ENCODE measurements at regions not wholly inside any gene's neighbourhood (a gene's known extent, or its start where the extent isn't known, plus 50 kb on each side); places are given as distances from the start of the nearest gene placed in this dataset.
"Not testable (repeated sequence)": the region's sequence is repeated elsewhere in the genome, so short reads cannot be mapped to it uniquely, and the experiment has no call there.

DNA sequence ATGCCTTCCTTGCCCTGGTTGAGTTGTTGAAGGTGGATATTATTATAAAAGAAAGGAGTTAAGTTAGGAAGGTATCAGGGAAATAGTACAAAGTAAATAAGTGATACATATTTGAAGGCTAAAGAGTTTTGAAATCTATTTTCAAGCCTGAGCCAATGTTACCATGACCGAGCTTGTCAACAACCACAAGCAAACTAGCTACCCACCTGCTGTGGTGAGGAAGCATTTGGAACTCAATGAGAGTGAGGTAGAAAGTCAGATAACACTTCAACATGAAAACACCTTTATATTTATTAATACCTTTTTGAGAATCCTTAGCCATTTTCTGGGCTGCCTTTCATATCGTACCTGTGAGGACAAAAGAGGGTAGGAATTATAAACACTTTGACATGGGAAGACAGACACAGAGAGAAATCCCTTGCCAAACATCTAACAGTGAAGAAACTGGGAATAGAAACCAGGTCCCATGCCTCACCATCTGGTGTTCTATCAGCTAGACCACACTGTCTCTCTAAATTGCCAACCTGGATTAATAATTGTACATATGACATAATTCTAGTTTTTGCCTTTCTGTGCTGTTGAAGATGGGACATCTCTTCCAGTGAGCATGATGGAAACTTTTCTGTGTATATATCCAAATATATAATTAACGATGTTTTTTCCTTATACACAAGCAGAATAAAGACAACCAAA is 606.4 kb upstream of the NR3C2 start:
- DNase-seq (ENCODE audit: extremely low read depth, low read depth), result no peak

DNA sequence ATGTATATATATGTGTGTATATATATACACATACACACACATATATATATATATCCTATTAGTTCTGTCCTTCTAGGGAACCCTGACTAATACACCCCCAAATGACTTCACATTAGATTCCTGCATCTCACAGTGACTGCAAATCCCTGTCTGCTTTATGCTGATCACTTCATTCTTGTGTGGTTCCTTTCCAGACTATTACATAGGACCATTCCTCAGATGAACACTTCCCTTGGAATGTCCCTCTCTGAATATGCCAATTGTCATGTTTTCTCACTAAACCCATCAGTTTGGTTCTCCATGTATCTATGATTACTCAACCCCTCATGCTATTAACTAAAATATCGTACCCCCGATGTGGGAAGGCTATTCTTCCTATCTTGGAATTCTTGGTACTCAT is 605.2 kb upstream of the NR3C2 start:
- no peak for DNase-seq (ENCODE audit: extremely low read depth, low read depth)

DNA sequence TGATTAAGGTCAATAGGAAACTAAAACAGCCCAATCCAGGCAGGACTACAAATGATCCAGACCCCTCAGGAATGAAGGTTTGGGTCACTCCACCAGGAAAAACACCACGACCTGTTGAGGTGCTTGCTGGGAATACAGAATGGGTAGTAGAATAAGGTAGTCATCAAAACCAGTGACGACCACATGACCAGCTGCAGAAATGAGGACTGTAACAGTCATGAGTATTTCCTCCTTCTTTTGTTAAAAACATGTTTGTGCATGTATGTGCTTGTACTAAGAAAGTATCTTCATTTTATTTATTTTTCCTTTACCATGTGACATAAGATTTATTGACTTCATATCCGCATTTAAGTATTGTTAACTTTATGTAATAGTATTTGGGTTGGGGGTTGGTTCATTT is 603.5 kb upstream of the NR3C2 start:
- DNase-seq (ENCODE audit: extremely low read depth, low read depth), result no peak

DNA sequence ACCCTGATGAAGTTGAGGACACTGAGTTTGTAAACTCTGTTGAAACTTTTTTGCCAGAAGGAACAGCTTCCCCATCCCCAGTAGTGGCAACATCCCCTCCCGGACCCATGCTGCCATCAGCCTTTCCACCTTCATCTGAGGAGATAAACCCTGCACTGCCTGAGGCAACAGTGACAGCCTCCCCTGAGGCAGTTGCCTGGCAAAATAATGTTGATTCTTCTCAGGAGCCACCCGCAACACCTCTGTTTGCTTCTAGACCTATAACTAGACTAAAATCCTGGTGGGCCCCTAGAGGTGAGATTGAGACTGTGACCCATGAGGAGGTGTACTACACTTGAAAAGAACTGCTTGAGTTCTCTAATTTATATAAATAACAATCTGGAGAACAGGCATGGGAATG is 597.6 kb upstream of the NR3C2 start:
- DNase-seq (ENCODE audit: extremely low read depth, low read depth), result not testable (repeated sequence)

DNA sequence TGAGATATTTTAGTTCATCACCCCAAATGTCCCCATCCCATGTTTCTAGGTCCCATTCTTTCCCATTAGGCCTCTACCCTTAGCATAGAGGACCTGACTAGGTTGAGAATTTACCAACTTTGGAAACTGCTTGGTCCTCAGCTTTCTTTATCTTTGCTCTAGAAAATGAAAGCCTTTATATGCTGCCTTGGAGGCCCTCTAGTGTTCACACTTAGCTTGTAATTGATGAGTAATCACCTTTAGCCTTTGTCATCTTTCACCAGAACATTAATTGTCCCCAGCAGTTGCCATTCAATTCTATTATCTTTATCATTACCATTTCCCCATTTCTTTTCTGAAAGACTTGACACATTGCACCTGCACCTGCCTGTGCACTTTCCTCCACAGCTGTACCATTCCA is 589.2 kb upstream of the NR3C2 start:
- DNase-seq (ENCODE audit: extremely low read depth, low read depth), result peak; percentile 4

DNA sequence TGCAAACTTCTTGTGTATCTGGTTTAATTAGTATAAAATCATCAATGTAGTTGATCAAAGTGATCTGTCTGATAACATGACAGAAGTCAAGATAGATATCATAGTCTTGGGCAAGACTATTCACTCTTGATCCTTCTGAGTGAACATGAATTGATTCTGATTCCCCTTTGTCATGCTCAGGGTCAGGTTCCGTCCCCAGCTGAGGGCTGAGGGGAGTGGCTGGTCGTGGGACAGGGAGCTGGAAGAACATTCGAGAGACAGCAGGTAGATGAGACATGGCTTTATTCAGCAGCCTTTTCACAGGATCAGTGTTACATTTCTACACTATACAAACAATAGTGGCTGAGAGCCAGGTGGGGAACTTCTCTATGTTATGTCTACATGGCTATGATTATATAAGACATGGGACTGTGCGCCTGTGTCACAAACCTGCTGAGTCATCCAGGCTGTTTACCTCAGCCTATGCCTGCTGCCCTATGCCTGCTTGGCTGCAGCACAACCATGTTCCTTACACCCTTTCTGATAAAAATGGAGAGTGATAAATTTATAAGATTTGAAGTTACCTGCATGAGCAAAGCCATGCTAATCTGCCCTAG is 586.9 kb upstream of the NR3C2 start:
- no peak for DNase-seq (ENCODE audit: extremely low read depth, low read depth)

DNA sequence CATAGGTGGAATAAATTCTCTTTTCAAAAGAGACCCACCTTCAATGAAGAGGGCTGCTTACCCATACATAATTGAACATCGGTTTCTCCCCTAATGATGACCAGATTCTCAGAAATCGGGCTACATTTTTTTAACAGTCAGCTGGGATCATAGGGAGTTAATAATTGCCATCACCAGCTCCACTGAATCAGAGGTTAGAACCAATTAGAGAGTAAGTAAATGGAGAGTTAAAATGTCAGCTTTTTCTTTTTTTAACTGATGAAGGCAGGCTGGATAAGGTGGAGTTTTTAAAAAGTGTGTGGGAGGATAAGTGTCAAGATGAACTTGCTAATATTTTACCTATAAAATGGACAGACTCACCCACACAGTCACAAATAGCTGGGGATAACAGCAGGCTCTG is 584.5 kb upstream of the NR3C2 start:
- DNase-seq (ENCODE audit: extremely low read depth, low read depth), result no peak

DNA sequence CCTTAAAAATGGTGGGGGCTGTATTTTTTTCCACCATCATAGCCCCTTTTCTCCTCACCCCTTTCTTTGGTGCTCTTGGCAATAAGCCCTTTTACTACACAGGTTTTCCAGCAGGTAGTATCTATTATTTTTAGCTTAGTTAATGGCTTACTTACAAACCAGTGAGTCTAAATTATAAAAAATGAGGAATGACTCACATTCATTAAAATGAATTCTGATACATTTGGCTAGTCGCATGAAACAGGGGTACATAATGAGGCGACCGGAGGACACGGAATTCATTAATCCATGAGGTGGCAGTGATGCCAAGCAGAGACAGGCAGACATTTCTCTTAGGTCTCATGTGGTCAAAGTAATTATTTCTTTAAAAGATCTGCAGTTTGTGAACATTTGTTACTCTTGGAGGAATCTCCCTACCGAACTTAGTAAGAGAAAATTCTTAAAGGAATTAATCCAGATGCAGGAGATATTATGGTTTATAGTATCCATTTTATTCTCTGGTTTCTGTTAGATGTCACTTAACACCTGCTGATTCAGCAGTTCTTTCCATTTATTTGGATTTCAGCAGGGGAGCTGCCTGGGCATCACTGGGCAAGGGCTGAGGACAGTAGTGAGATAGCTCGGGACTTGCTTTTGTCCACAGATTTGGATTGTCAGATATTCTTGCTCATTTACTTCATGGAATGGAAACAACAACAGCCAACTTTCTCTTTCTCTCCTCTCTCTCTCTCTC is 575.0 kb upstream of the NR3C2 start:
- no peak for DNase-seq (ENCODE audit: extremely low read depth, low read depth)

DNA sequence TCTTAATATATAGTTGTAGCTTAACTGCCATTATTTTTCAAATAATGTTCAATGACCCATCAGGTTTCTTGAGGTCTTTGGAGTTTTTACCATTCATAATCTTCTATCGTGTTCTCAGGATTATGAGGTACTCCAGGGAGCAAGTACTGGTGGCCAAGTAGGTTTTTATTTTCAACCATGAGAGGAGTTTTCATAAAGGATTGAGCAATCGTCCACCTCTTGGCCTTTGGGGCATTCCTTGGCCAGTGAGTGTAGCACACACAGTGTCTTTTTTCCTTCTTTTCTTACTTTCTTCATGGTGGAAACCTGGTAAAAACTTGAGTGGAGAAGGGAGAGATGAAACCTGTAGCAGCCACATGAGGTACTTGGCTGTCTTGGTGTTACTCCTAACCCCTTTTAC is 567.0 kb upstream of the NR3C2 start:
- DNase-seq (ENCODE audit: extremely low read depth, low read depth), result no peak

DNA sequence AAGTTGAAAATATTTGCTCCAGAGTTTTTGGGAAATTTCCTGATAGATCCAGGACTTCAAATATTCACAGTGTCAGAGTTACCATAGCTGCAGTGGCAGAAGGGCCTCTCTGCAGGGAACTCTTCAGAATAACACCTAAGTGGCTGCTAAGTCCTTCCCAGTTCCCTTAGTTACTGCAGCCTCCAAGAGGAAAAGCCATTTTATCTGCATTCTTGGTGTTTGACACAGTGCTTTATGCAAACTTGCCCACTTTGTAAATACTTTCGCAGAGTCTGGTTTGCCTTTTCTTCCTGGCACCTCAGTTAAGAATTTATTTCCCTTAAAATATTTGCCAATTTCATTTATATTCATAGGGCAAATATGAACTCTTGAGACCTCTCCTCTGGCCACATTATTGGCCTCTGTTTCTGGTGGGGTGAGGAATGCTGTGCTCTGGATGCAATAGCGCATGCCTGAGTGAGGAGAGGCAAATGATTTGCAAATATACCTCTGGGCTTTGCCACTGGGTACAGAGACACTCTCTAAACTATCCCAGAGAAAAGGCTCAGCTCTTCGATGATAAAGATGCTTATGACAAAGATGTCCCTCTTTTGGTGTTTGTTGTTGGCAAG is 566.3 kb upstream of the NR3C2 start:
- no peak for DNase-seq (ENCODE audit: extremely low read depth, low read depth)

DNA sequence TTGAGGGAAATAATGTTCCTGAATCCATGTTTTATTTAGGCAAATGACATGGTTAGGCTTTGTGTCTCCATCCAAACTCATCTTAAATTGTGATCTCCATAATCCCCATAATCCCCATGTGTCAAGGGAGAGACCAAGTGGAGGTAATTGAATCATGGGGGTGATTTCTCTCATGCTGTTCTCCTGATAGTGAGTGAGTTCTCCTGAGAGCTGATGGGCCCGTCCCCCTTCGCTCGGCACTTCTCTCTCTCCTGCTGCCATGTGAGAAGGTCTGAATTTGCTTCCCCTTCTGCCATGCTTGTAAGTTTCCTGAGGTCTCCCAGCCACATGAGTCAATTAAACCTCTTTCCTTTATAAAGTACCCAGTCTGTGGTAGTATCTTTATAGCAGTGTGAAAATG is 563.0 kb upstream of the NR3C2 start:
- DNase-seq (ENCODE audit: extremely low read depth, low read depth), result no peak

DNA sequence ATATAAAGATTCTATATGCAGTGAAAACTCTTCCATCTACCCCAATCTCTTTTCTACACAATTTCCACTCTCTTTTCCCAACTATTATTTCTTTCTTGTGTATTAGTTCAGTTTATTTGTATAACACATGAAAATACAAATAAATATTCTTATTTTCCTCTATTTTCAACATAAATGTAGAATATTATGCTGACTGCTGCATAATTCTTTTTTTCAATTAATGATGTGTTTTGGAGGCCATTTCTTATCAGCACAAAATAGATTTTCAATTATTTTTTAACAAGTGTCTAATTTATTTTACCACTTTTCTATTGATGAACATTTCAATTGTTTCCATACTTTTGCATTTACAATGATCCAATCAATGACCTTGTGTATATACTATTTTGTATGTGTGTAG is 557.7 kb upstream of the NR3C2 start:
- DNase-seq (ENCODE audit: extremely low read depth, low read depth), result no peak

DNA sequence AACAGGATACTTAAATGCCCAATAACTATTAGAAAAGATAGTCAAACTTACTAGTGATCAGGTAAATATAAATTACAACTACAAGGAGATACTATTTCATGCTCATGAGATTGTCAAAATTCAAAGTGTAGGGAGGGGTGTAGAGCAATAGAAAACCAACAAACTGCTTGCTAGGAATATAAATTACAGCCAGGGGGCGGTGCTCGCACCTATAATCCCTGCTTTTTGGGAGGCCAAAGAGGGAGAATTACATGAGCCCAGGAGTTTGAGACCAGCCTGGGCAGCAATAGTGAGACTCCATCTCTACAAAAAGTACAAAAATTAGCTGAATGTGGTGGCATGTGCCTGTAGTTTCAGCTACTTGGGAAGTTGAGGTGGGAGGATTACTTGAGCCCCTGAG is 556.5 kb upstream of the NR3C2 start:
- no peak for DNase-seq (ENCODE audit: extremely low read depth, low read depth)

DNA sequence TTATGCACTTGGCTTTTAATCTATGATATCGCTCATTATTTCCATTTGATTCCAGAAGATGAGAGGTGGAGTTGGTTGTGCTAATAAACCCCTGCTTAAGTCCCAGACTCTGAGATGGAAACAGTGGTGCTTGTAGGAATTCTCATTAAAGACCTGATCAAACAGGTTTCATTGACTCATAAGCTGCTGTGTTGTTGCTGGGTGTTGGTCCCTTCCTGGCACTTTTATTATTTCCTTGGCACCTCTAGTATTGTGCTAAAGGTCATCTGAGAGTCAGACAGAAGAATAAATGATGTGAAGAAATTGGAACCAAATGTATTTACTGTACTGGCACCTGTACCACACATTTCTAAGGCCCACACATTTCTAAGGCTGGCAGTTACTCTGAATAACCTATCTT is 544.7 kb upstream of the NR3C2 start:
- DNase-seq (ENCODE audit: extremely low read depth, low read depth), result no peak

DNA sequence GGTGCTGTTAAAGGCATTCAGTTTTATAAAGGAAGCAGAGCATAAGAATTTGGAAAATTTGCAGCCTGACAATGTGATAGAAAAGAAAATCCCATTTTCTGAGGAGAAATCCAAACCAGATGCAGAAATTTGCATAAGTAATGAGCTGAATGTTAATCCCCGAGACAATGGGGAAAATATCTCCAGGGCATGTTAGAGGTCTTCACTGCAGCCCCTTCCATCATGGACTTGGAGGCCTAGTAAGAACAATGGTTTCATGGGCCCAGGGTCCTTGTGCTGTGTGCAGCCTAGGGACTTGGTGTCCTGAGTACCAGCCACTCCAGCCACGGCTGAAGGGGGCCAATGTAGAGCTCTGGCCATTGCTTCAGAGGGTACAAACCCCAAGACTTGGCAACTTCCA is 542.7 kb upstream of the NR3C2 start:
- DNase-seq (ENCODE audit: extremely low read depth, low read depth), result no peak

DNA sequence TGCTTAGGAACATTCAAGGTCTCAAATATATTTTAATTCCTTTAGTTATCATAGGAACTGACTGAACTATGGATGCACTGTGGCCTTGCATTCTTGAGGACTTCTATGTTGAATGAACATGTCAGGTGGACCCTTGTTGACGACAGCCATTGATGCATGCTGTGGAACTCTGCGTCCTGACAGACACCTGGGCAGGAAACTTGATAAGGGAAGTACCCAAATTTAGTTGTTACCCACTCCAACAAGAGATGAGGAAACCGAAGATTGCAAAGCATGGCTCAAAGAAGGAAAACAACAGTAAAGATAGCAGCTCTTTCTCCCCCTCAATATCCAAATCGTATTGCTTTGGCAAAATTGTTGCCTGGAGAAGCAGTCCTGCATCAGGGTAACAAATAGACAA is 540.0 kb upstream of the NR3C2 start:
- no peak for DNase-seq (ENCODE audit: extremely low read depth, low read depth)

DNA sequence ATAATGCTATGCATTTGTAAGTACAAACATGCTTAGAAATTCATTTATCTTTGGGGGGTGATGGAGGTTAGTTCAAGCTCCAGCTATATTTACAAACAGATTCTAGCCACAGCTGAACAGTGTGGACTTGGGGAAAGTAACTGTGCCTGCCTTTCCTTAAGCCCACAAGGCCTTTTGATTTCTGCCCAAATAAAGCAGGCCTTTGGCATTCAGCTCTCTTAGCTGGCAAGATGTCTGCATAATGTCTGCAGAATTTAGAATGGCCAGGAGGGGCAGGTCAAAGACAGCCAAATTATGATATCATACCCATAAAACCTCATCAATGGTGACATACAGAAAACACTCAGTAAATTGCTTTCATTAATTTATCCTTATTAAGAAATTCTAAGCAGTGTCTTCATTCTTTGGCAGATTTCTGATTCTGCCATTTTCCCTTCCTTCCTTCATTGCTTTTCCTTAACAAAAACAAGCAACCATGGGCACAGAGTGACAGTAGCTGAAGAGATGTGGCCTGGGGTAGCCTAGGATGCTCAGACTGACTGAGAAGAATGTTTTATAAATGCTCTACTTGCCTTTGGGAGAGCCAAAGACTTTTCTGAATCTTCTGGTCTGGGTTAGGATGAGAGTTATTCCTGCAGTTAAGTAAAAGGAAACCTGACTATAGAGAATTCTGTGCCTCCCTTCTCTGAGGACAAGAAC is 538.7 kb upstream of the NR3C2 start:
- no peak for DNase-seq (ENCODE audit: extremely low read depth, low read depth)

DNA sequence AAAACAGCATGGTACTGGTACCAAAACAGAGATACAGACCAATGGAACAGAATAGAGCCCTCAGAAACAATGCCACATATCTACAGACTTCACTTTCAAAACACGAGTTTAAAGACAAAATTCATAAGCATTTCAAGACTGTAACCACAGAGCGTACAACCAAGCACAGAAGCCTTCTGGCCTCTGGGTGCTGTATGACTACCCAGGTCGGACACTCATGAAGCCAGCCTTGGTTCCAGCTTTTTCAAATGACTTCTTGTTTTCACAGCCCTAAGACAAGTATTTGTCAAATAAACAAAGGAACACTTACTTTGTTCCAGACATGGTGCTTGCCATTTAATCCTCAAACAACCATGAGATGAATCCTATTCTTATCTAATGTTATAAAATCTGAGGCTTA is 536.1 kb upstream of the NR3C2 start:
- DNase-seq (ENCODE audit: extremely low read depth, low read depth), result no peak

DNA sequence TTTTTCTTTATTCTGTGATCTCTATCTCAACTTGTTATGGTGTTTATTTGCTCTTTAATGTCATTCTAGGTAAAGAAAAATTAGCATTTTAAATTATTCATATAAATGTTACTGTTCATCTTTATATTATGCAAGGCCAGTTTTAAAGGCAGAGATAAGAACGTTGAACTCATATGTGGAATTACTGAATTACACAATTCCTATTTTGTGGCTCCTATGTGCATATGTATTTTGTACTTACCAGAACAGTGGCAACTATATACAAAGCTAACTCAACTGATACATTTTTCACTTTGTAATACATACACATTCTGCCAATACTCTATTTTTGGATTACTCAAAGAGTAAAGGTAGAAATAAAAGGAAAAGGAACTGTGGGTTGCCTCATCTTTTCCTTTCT is 533.2 kb upstream of the NR3C2 start:
- no peak for DNase-seq (ENCODE audit: extremely low read depth, low read depth)

DNA sequence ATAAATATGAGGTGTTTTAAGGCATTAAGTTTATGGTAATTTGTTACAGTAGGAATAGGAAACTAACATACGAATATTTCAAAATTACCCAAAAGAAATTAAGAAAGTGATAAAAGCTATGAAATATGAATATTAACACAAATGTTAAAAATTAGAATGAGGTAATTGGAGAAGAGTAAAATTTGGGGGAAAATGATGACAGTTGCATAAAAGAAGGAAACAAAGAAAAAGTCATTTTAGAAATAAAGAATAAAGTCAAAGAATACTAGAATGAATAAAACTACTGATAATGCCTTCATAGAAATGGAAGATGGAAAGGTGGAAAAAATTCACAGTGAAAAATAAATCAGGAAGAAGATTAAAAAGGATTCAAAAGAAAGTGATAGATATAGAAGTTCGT is 522.9 kb upstream of the NR3C2 start:
- no peak for DNase-seq (ENCODE audit: extremely low read depth, low read depth)

DNA sequence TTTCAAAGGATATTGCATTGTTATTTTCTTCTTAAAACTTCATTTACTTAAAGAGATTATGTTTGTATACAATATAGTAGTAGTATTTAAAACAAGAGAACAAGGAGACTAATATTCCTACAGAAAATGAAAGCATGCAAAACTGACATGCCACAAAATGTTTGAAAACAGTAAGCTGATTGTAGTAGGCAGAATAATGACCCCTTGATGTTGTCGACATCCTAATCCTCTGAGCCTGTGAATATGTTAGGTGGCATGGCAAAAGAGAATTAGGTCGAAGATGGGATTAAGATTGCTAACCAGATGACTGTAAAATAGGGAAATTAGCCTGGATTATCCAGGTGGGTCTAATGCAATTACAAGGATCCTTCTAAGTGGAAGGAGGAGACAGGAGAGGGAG is 522.2 kb upstream of the NR3C2 start:
- DNase-seq (ENCODE audit: extremely low read depth, low read depth), result no peak

All from NCI-H460 (cell line).